22Rv1 (cell line): ENCODE measurements at regions not wholly inside any gene's neighbourhood (a gene's known extent, or its start where the extent isn't known, plus 50 kb on each side); places are given as distances from the start of the nearest gene placed in this dataset.

ENCODE experiments used
- ZFX ChIP-seq: fragments of 450-650 bp; IDR thresholded peaks from 2 replicates; pipeline ENCODE4 v1.6.1; 2017; ENCODE audit warnings: antibody characterized with exemption, borderline replicate concordance
- TF ChIP-seq, protein P1 (sequence below): fragments of 450-650 bp; IDR thresholded peaks from 2 replicates; pipeline ENCODE4 v1.5.1; 2017; ENCODE audit warnings: mild to moderate bottlenecking

DNA sequence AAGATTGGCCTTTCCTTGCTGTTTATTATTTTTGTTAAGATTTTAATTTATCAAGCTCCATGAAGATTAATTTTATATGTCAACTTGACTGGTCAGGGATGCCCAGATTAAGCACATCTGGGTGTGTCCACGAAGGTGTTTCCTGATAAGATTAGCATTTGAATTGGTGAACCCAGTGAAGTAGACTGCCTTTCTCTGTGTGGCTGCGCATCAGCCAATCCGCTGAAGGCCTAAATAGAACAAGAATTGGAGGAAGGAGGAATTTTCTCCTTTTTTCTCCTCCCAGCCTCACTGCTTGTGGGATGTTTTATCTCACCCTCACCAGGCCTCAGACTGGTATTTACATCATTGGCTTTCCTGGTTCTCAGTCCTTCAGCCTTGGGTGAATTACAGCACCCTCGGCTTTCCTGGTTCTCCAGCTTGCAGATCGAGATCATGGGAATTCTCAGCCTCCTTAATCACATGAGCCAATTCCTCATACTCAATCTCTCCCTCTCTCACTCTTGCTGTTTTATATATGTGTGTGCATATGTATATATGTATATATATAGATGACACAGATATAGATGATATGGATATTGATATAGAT is 135.4 kb upstream of the SPEF2 start:
- TF ChIP-seq, protein P1, sequence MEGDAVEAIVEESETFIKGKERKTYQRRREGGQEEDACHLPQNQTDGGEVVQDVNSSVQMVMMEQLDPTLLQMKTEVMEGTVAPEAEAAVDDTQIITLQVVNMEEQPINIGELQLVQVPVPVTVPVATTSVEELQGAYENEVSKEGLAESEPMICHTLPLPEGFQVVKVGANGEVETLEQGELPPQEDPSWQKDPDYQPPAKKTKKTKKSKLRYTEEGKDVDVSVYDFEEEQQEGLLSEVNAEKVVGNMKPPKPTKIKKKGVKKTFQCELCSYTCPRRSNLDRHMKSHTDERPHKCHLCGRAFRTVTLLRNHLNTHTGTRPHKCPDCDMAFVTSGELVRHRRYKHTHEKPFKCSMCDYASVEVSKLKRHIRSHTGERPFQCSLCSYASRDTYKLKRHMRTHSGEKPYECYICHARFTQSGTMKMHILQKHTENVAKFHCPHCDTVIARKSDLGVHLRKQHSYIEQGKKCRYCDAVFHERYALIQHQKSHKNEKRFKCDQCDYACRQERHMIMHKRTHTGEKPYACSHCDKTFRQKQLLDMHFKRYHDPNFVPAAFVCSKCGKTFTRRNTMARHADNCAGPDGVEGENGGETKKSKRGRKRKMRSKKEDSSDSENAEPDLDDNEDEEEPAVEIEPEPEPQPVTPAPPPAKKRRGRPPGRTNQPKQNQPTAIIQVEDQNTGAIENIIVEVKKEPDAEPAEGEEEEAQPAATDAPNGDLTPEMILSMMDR: no peak
- no peak for TF ChIP-seq ZFX
